Effector memory CD8-positive, alpha-beta T cell (primary cell): ENCODE measurements at regions not wholly inside any gene's neighbourhood (a gene's known extent, or its start where the extent isn't known, plus 50 kb on each side); places are given as distances from the start of the nearest gene placed in this dataset.

ENCODE experiments used
- ATAC-seq: fragments of 150-1000 bp; cut with Tn5 transposase; replicated peaks from 2 replicates; pipeline ENCODE4 v1.10.0; 2021; ENCODE audit warnings: mild to moderate bottlenecking, moderate library complexity
- DNase-seq, 3 experiments: peaks; one replicate each; pipeline ENCODE4 v3.0.0; 2021
- H3K27ac Mint-ChIP-seq, 2 donors: one replicate each; pipeline ENCODE4 v1.8.0; 2022; ENCODE audit warnings: mild to moderate bottlenecking in 2 of 2, mixed read lengths in 2 of 2, moderate library complexity in 2 of 2
- H3K27me3 Mint-ChIP-seq, 2 donors: one replicate each; pipeline ENCODE4 v1.8.0; 2022; ENCODE audit warnings: mixed read lengths in 2 of 2
- H3K36me3 Mint-ChIP-seq: one replicate; pipeline ENCODE4 v1.8.0; 2022; ENCODE audit warnings: mild to moderate bottlenecking, moderate library complexity, mixed read lengths; ENCODE audit not compliant: insufficient read depth
- H3K4me1 Mint-ChIP-seq, 2 donors: one replicate each; pipeline ENCODE4 v1.8.0; 2022; ENCODE audit warnings: low read depth in 2 of 2, mixed read lengths in 2 of 2
- H3K4me3 Mint-ChIP-seq, 2 donors: one replicate each; pipeline ENCODE4 v1.8.0; 2022; ENCODE audit warnings: mild to moderate bottlenecking in 2 of 2, mixed read lengths in 2 of 2, moderate library complexity in 2 of 2
- H3K9me3 Mint-ChIP-seq, 2 donors: one replicate each; pipeline ENCODE4 v1.8.0; 2022; ENCODE audit warnings: mixed read lengths in 2 of 2

- ATAC-seq: no peak
- no peaks in the 10 kb centered on the region for H3K36me3 Mint-ChIP-seq
- no peak for DNase-seq
- no peak overlapping the region for H3K27ac Mint-ChIP-seq
- H3K27me3 Mint-ChIP-seq: no peaks in the 10 kb centered on the region
- H3K4me1 Mint-ChIP-seq: no peaks in the 10 kb centered on the region
- peaks cover 0 to 3% of the 10 kb centered on the region in 2 donors for H3K9me3 Mint-ChIP-seq
- H3K4me3 Mint-ChIP-seq: no peak overlapping the region
Measured at GRCh38 chr10:57465155-57465554, 802.5 kb downstream of the IPMK start.

GRCh38 chr10:57460540-57460939 lies 807.2 kb downstream of the IPMK start:
- H3K27ac Mint-ChIP-seq: no peak overlapping the region
- no peaks in the 10 kb centered on the region for H3K27me3 Mint-ChIP-seq
- no peak for DNase-seq
- H3K4me1 Mint-ChIP-seq: no peaks in the 10 kb centered on the region
- H3K4me3 Mint-ChIP-seq: no peak overlapping the region
- H3K36me3 Mint-ChIP-seq: no peaks in the 10 kb centered on the region
- peaks cover 0 to 6% of the 10 kb centered on the region in 2 donors for H3K9me3 Mint-ChIP-seq
- ATAC-seq: no peak

- Mint-ChIP-seq H3K27ac (no peak overlapping the region), H3K27me3 (no peaks in the 10 kb centered on the region), H3K36me3 (no peaks in the 10 kb centered on the region), H3K9me3 (peaks cover 0 to 6% of the 10 kb centered on the region in 2 donors), H3K4me3 (no peak overlapping the region), H3K4me1 (no peaks in the 10 kb centered on the region)
- ATAC-seq: no peak
- no peak for DNase-seq
Measured at GRCh38 chr10:57457972-57458512, 809.7 kb downstream of the IPMK start.

GRCh38 chr10:57430376-57430775 lies 837.3 kb downstream of the IPMK start:
- no peaks in the 10 kb centered on the region for H3K36me3 Mint-ChIP-seq

GRCh38 chr10:57420881-57421280 lies 846.8 kb downstream of the IPMK start:
- Mint-ChIP-seq H3K4me3 (no peak overlapping the region), H3K36me3 (no peaks in the 10 kb centered on the region)

More at GRCh38 chr10:57430376-57430775, 837.3 kb downstream of the IPMK start:
- peaks cover 5 to 7% of the 10 kb centered on the region in 2 donors for H3K9me3 Mint-ChIP-seq
- H3K4me1 Mint-ChIP-seq: no peaks in the 10 kb centered on the region
- H3K27ac Mint-ChIP-seq: no peak overlapping the region
- H3K27me3 Mint-ChIP-seq: no peaks in the 10 kb centered on the region
- H3K4me3 Mint-ChIP-seq: no peak overlapping the region
- no peak for DNase-seq
- no peak for ATAC-seq

GRCh38 chr10:57418476-57418875 lies 849.2 kb downstream of the IPMK start:
- no peak overlapping the region for H3K4me3 Mint-ChIP-seq

More at GRCh38 chr10:57420881-57421280, 846.8 kb downstream of the IPMK start:
- no peak for ATAC-seq
- no peak for DNase-seq
- Mint-ChIP-seq H3K4me1 (no peaks in the 10 kb centered on the region), H3K27me3 (no peaks in the 10 kb centered on the region), H3K27ac (no peak overlapping the region), H3K9me3 (peaks cover 0 to 5% of the 10 kb centered on the region in 2 donors)

GRCh38 chr10:57395923-57396322 lies 871.8 kb downstream of the IPMK start:
- H3K4me3 Mint-ChIP-seq: no peak overlapping the region
- H3K27ac Mint-ChIP-seq: no peak overlapping the region
- no peak for DNase-seq
- H3K27me3 Mint-ChIP-seq: no peaks in the 10 kb centered on the region
- H3K36me3 Mint-ChIP-seq: no peaks in the 10 kb centered on the region
- no peak for ATAC-seq
- H3K4me1 Mint-ChIP-seq: no peaks in the 10 kb centered on the region
- peaks cover 0 to 8% of the 10 kb centered on the region in 2 donors for H3K9me3 Mint-ChIP-seq

More at GRCh38 chr10:57418476-57418875, 849.2 kb downstream of the IPMK start:
- ATAC-seq (no peak), DNase-seq (no peak)
- H3K4me1 Mint-ChIP-seq: no peaks in the 10 kb centered on the region
- no peaks in the 10 kb centered on the region for H3K27me3 Mint-ChIP-seq
- H3K9me3 Mint-ChIP-seq: peaks cover 7 to 8% of the 10 kb centered on the region in 2 donors
- no peak overlapping the region for H3K27ac Mint-ChIP-seq
- peaks cover 2% of the 10 kb centered on the region for H3K36me3 Mint-ChIP-seq

- no peak overlapping the region for H3K27ac Mint-ChIP-seq
- H3K9me3 Mint-ChIP-seq: peaks cover 1 to 7% of the 10 kb centered on the region in 2 donors
- H3K4me1 Mint-ChIP-seq: no peaks in the 10 kb centered on the region
- DNase-seq (no peak), ATAC-seq (no peak)
- no peak overlapping the region for H3K4me3 Mint-ChIP-seq
- no peaks in the 10 kb centered on the region for H3K36me3 Mint-ChIP-seq
- no peaks in the 10 kb centered on the region for H3K27me3 Mint-ChIP-seq
Measured at GRCh38 chr10:57367412-57367811, 900.3 kb downstream of the IPMK start.

GRCh38 chr10:57362811-57363210 lies 904.9 kb downstream of the IPMK start:
- no peak overlapping the region for H3K27ac Mint-ChIP-seq
- peaks cover 1 to 2% of the 10 kb centered on the region in 2 donors for H3K9me3 Mint-ChIP-seq
- no peaks in the 10 kb centered on the region for H3K36me3 Mint-ChIP-seq
- no peak for DNase-seq
- no peak overlapping the region for H3K4me3 Mint-ChIP-seq
- no peaks in the 10 kb centered on the region for H3K27me3 Mint-ChIP-seq
- H3K4me1 Mint-ChIP-seq: no peaks in the 10 kb centered on the region
- ATAC-seq: no peak

- Mint-ChIP-seq H3K27ac (no peak overlapping the region), H3K9me3 (peaks cover 11 to 25% of the 10 kb centered on the region in 2 donors), H3K27me3 (no peaks in the 10 kb centered on the region), H3K36me3 (no peaks in the 10 kb centered on the region), H3K4me1 (no peaks in the 10 kb centered on the region), H3K4me3 (no peak overlapping the region)
- DNase-seq (no peak), ATAC-seq (no peak)
Measured at GRCh38 chr10:57353403-57354003, 914.2 kb downstream of the IPMK start.

- Mint-ChIP-seq H3K27me3 (no peaks in the 10 kb centered on the region), H3K9me3 (peaks cover 11 to 31% of the 10 kb centered on the region in 2 donors), H3K4me1 (no peaks in the 10 kb centered on the region), H3K36me3 (no peaks in the 10 kb centered on the region), H3K4me3 (no peak overlapping the region), H3K27ac (no peak overlapping the region)
- DNase-seq: no peak
- ATAC-seq: no peak
Measured at GRCh38 chr10:57351076-57351475, 916.6 kb downstream of the IPMK start.

- Mint-ChIP-seq H3K4me1 (no peaks in the 10 kb centered on the region), H3K4me3 (no peak overlapping the region), H3K27ac (no peak overlapping the region), H3K27me3 (no peaks in the 10 kb centered on the region), H3K36me3 (no peaks in the 10 kb centered on the region), H3K9me3 (peaks cover 5 to 7% of the 10 kb centered on the region in 2 donors)
- no peak for ATAC-seq
- DNase-seq: no peak
Measured at GRCh38 chr10:57341294-57341693, 926.4 kb downstream of the IPMK start.

GRCh38 chr10:57338823-57339558 lies 928.7 kb downstream of the IPMK start:
- H3K27ac Mint-ChIP-seq: no peak overlapping the region
- ATAC-seq: no peak
- H3K36me3 Mint-ChIP-seq: no peaks in the 10 kb centered on the region
- no peaks in the 10 kb centered on the region for H3K4me1 Mint-ChIP-seq
- DNase-seq: no peak
- H3K27me3 Mint-ChIP-seq: no peaks in the 10 kb centered on the region
- no peak overlapping the region for H3K4me3 Mint-ChIP-seq
- H3K9me3 Mint-ChIP-seq: peaks cover 0 to 2% of the 10 kb centered on the region in 2 donors

GRCh38 chr10:57336865-57337264 lies 930.8 kb downstream of the IPMK start:
- Mint-ChIP-seq H3K27me3 (no peaks in the 10 kb centered on the region), H3K9me3 (peaks cover 0 to 4% of the 10 kb centered on the region in 2 donors), H3K4me1 (no peaks in the 10 kb centered on the region), H3K36me3 (no peaks in the 10 kb centered on the region), H3K27ac (no peak overlapping the region), H3K4me3 (no peak overlapping the region)
- ATAC-seq: no peak
- no peak for DNase-seq
